ENCODE measurements at regions not wholly inside any gene's neighbourhood (a gene's known extent, or its start where the extent isn't known, plus 50 kb on each side); places are given as distances from the start of the nearest gene placed in this dataset.

GRCh38 chr11:92410526-92410925 is 185.9 kb downstream of the FAT3 start:
- Histone ChIP-seq H3K9ac (replicated peaks in 1 of 4; ENCODE audit: extremely low read depth in 1 of 4, low read depth in 3 of 4, low read length in 3 of 4) (no peak overlapping the region), H2BK120ac (replicated peaks; ENCODE audit: low read depth, low read length) (no peak overlapping the region), H3K4ac (replicated peaks; ENCODE audit: insufficient read length, low read depth, low read length) (no peak overlapping the region), H3K27ac (ENCODE audit: low read depth, low read length) (no peak overlapping the region), H4K8ac (ENCODE audit: extremely low read depth, insufficient read depth, low read length) (no peak overlapping the region), H4K5ac (ENCODE audit: insufficient read length, low read depth, low read length) (no peak overlapping the region), H3K27me3 (replicated peaks in 1 of 4; ENCODE audit: control insufficient read depth in 3 of 4, extremely low read depth in 1 of 4, insufficient read depth in 3 of 4, low read length in 3 of 4) (no peaks in the 10 kb centered on the region), H2BK12ac (ENCODE audit: low read depth, low read length) (no peak overlapping the region), H2BK20ac (ENCODE audit: low read length) (no peak overlapping the region), H4K20me1 (replicated peaks in 1 of 2; ENCODE audit: control insufficient read depth in 1 of 2, insufficient read depth in 2 of 2, low read length in 2 of 2) (no peaks in the 10 kb centered on the region), H3K14ac (ENCODE audit: insufficient read length) (no peak overlapping the region), H3K36me3 (ENCODE audit: control insufficient read depth in 2 of 4, insufficient read depth in 4 of 4, low read length in 3 of 4) (no peaks in the 10 kb centered on the region), H3K23me2 (ENCODE audit: low read depth, low read length) (no peaks in the 10 kb centered on the region; the same call in 1 of the 2 replicates), H3K18ac (ENCODE audit: extremely low read depth, low read length) (no peak overlapping the region), H3K79me2 (ENCODE audit: control insufficient read depth in 1 of 2, insufficient read depth in 2 of 2, low read length in 2 of 2) (peaks cover 0 to 20% of the 10 kb centered on the region in 2 experiments; a peak in 2 of 4 replicates), H3K79me1 (ENCODE audit: low read depth, low read length) (no peaks in the 10 kb centered on the region), H3K4me3 (ENCODE audit: extremely low read depth in 1 of 4, insufficient read depth in 2 of 4, low read depth in 3 of 4, low read length in 4 of 4) (no peak overlapping the region), H3K56ac (replicated peaks; ENCODE audit: insufficient read length, low read depth, low read length) (no peak overlapping the region), H2AK5ac (ENCODE audit: low read depth, low read length) (no peak overlapping the region), H2BK5ac (ENCODE audit: low read depth, low read length) (no peak overlapping the region), H3K23ac (ENCODE audit: insufficient read length) (no peak overlapping the region), H3K4me2 (ENCODE audit: insufficient read depth in 1 of 2, low read depth in 2 of 2, low read length in 2 of 2) (no peak overlapping the region), H3K9me3 (ENCODE audit: insufficient read depth in 2 of 2, low read depth in 1 of 2, low read length in 1 of 2) (no peaks in the 10 kb centered on the region), H2BK15ac (ENCODE audit: low read length) (no peak overlapping the region), H3K4me1 (replicated peaks in 1 of 4; ENCODE audit: control insufficient read depth in 3 of 4, insufficient read depth in 4 of 4, low read length in 3 of 4) (peaks cover 0 to 20% (median 14%) of the 10 kb centered on the region in 4 experiments; a peak in 5 of 7 replicates), H4K91ac (replicated peaks; ENCODE audit: insufficient read length, low read length) (no peak overlapping the region), H2AFZ (ENCODE audit: low read length) (no peak overlapping the region)
- no peak for TF ChIP-seq RFX5 (IDR thresholded peaks at IDR 0.05; ENCODE audit: borderline replicate concordance, low read depth, low read length)
- TF ChIP-seq HDAC2 (IDR thresholded peaks at IDR 0.05; ENCODE audit: borderline replicate concordance in 1 of 2, low read depth in 2 of 2, low read length in 2 of 2), result no peak
- no peak for TF ChIP-seq KDM4A (IDR thresholded peaks at IDR 0.05; ENCODE audit: low read depth, low read length, severe bottlenecking)
- no peak for TF ChIP-seq EZH2 (IDR thresholded peaks at IDR 0.05; ENCODE audit: low read depth, low read length, severe bottlenecking)
- no peak for TF ChIP-seq POLR2A (IDR thresholded peaks at IDR 0.05; ENCODE audit: control extremely low read depth in 1 of 2, low read depth in 2 of 2, low read length in 2 of 2)
- no peak for TF ChIP-seq CREB1 (IDR thresholded peaks at IDR 0.05)
- TF ChIP-seq NANOG (IDR thresholded peaks at IDR 0.05; ENCODE audit: insufficient read depth, low read depth, low read length, poor library complexity, severe bottlenecking), result no peak
- 93% methylated on average over 1 of the region's 1 CpG; no CpG with 5 or more reads in 1 of the 2 experiments for WGBS, 2 experiments (ENCODE audit: extremely low coverage in 1 of 2, insufficient coverage in 1 of 2, insufficient read length in 1 of 2, insufficient replicate concordance in 2 of 2, low coverage in 1 of 2, low lambda C conversion rate in 2 of 2, missing lambda C conversion rate in 1 of 2)
- no peak for DNase-seq (ENCODE audit: low read depth in 1 of 2, low spot score in 2 of 2)
- no peak for FAIRE-seq
- ChIA-PET CTCF (ENCODE audit: partially characterized antibody) (interaction anchor here (0.6 to 1.3 kb wide), 3 partner anchors 10 to 100 kb away, joined by 3 to 5 read pairs (median 3); no protein-coding TSS in a partner anchor), POLR2A (ENCODE audit: partially characterized antibody) (interaction anchor here (1.0 kb wide), 1 partner anchor 13 kb away, joined by 3 read pairs; no protein-coding TSS in a partner anchor)
